MM.1S (cell line): ENCODE measurements at regions not wholly inside any gene's neighbourhood (a gene's known extent, or its start where the extent isn't known, plus 50 kb on each side); places are given as distances from the start of the nearest gene placed in this dataset.

Experiments used
- DNase-seq: peaks from one replicate; pipeline ENCODE4 v3.0.0-alpha.2; 2015
- H2AFZ ChIP-seq: fragments of 300-600 bp; sonication (generic); 2 replicates; pipeline ENCODE4 v1.6.0; 2016; ENCODE audit warnings: antibody characterized with exemption, low read length
- H3F3A ChIP-seq: fragments of 300-600 bp; sonication (generic); 2 replicates; pipeline ENCODE4 v1.6.1; 2016; ENCODE audit warnings: mild to moderate bottlenecking, antibody characterized with exemption, low read length, moderate library complexity, mixed read lengths; ENCODE audit not compliant: insufficient read depth
- H3K27ac ChIP-seq: fragments of 300-600 bp; sonication (generic); 2 replicates; pipeline ENCODE4 v1.5.1; 2016; ENCODE audit warnings: mild to moderate bottlenecking, low read length
- H3K27me3 ChIP-seq: fragments of 300-600 bp; sonication (generic); replicated peaks from 2 replicates; pipeline ENCODE4 v1.6.0; 2016; ENCODE audit warnings: low read length; ENCODE audit not compliant: insufficient read depth
- H3K36me3 ChIP-seq: fragments of 300-600 bp; sonication (generic); replicated peaks from 2 replicates; pipeline ENCODE4 v1.6.1; 2016; ENCODE audit warnings: mild to moderate bottlenecking, low read length, mixed read lengths; ENCODE audit not compliant: insufficient read depth
- H3K4me1 ChIP-seq: fragments of 300-600 bp; sonication (generic); 2 replicates; pipeline ENCODE4 v1.6.1; 2016; ENCODE audit warnings: low read length, mixed read lengths
- H3K4me2 ChIP-seq: fragments of 300-600 bp; sonication (generic); 2 replicates; pipeline ENCODE4 v1.6.0; 2016; ENCODE audit warnings: low read depth, low read length
- H3K4me3 ChIP-seq: fragments of 300-600 bp; sonication (generic); 2 replicates; pipeline ENCODE4 v1.5.1; 2016; ENCODE audit warnings: low read length, mixed read lengths
- H3K79me2 ChIP-seq: fragments of 300-600 bp; sonication (generic); 2 replicates; pipeline ENCODE4 v1.6.1; 2016; ENCODE audit warnings: mixed run types, low read length, mixed read lengths
- H3K9ac ChIP-seq: fragments of 300-600 bp; sonication (generic); 2 replicates; pipeline ENCODE4 v1.6.1; 2016; ENCODE audit warnings: low read length, mixed read lengths
- H3K9me2 ChIP-seq: fragments of 300-600 bp; sonication (generic); replicated peaks from 2 replicates; pipeline ENCODE4 v1.6.1; 2016; ENCODE audit warnings: mild to moderate bottlenecking, low read length, mixed read lengths; ENCODE audit not compliant: insufficient read depth
- H3K9me3 ChIP-seq: fragments of 300-600 bp; sonication (generic); replicated peaks from 2 replicates; pipeline ENCODE4 v1.6.1; 2016; ENCODE audit warnings: mild to moderate bottlenecking, low read length, mixed read lengths; ENCODE audit not compliant: insufficient read depth
- H4K20me1 ChIP-seq: fragments of 300-600 bp; sonication (generic); 2 replicates; pipeline ENCODE4 v1.6.1; 2016; ENCODE audit warnings: mild to moderate bottlenecking, low read length, moderate library complexity, mixed read lengths; ENCODE audit not compliant: insufficient read depth
- CTCF ChIP-seq: fragments of 300-600 bp; sonication (generic); IDR thresholded peaks from 2 replicates; pipeline ENCODE4 v1.5.1; 2016; ENCODE audit warnings: antibody characterized with exemption, low read length, mixed read lengths
- EZH2 ChIP-seq: fragments of 300-600 bp; sonication (generic); optimal IDR thresholded peaks from 2 replicates; pipeline ENCODE3; 2017; ENCODE audit warnings: low read depth, mild to moderate bottlenecking, antibody characterized with exemption, low read length, mixed read lengths
- EZH2phosphoT487 ChIP-seq: fragments of 300-600 bp; sonication (generic); IDR thresholded peaks from 2 replicates; pipeline ENCODE4 v1.6.1; 2018; ENCODE audit warnings: antibody characterized with exemption, low read length

- TF ChIP-seq CTCF (no peak), EZH2phosphoT487 (no peak), EZH2 (no peak)
- no peak overlapping the region for H3K4me2 ChIP-seq
- H3K9me2 ChIP-seq = no peaks in the 10 kb centered on the region
- H3F3A ChIP-seq = no peaks in the 10 kb centered on the region
- no peak overlapping the region for H2AFZ ChIP-seq
- no peaks in the 10 kb centered on the region for H3K79me2 ChIP-seq
- no peak overlapping the region for H3K4me3 ChIP-seq
- H3K36me3 ChIP-seq = no peaks in the 10 kb centered on the region
- H4K20me1 ChIP-seq = no peaks in the 10 kb centered on the region
- no peaks in the 10 kb centered on the region for H3K9me3 ChIP-seq
- no peak overlapping the region for H3K27ac ChIP-seq
- DNase-seq = no peak
- H3K9ac ChIP-seq = no peak overlapping the region
- no peaks in the 10 kb centered on the region for H3K4me1 ChIP-seq
- H3K27me3 ChIP-seq = no peaks in the 10 kb centered on the region
Observed at GRCh38 chr16:66161942-66162341, 204.5 kb upstream of the CDH5 start.

- Histone ChIP-seq H3K79me2 (no peaks in the 10 kb centered on the region), H3K4me2 (no peak overlapping the region), H3K9ac (no peak overlapping the region), H3K36me3 (no peaks in the 10 kb centered on the region), H3K9me2 (no peaks in the 10 kb centered on the region), H3K9me3 (no peaks in the 10 kb centered on the region), H3K27ac (no peak overlapping the region), H3F3A (no peaks in the 10 kb centered on the region), H4K20me1 (no peaks in the 10 kb centered on the region), H3K4me3 (no peak overlapping the region), H2AFZ (no peak overlapping the region), H3K4me1 (no peaks in the 10 kb centered on the region), H3K27me3 (no peaks in the 10 kb centered on the region)
- TF ChIP-seq EZH2 = no peak
- no peak for TF ChIP-seq EZH2phosphoT487
- TF ChIP-seq CTCF = no peak
- DNase-seq = no peak
Observed at GRCh38 chr16:66161269-66161668, 205.2 kb upstream of the CDH5 start.

GRCh38 chr16:66159987-66160386 is 206.5 kb upstream of the CDH5 start:
- DNase-seq = no peak

More at GRCh38 chr16:66159987-66160386, 206.5 kb upstream of the CDH5 start:
- Histone ChIP-seq H3K27me3 (no peaks in the 10 kb centered on the region), H2AFZ (no peak overlapping the region), H3K9me2 (no peaks in the 10 kb centered on the region), H3K4me1 (no peaks in the 10 kb centered on the region), H3K79me2 (no peaks in the 10 kb centered on the region), H3K27ac (no peak overlapping the region), H4K20me1 (no peaks in the 10 kb centered on the region), H3K36me3 (no peaks in the 10 kb centered on the region), H3K4me2 (no peak overlapping the region), H3K4me3 (no peak overlapping the region), H3F3A (no peaks in the 10 kb centered on the region), H3K9ac (no peak overlapping the region), H3K9me3 (no peaks in the 10 kb centered on the region)
- TF ChIP-seq CTCF = no peak
- no peak for TF ChIP-seq EZH2phosphoT487
- TF ChIP-seq EZH2 = no peak
